ENCODE measurements at regions not wholly inside any gene's neighbourhood (a gene's known extent, or its start where the extent isn't known, plus 50 kb on each side); places are given as distances from the start of the nearest gene placed in this dataset.

DNA sequence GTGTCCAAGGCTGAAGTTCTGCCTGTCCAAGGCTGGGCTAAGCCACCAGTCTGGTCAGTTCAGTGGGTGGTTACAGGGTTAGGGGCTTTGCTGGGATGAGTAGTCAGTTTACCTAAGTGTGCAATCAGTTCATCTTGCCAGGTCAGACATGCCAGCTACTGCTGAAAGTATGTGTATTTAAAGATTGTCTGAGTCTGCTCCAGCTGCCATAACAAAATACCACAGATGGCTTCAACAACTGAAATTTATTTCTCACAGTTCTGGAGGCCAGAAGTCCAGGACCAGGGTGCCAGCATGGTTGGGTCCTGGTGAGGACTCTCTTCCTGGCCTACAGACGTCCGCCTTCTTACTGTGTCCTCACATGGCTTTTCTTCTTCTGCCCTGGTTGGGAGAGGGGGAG lies 52.4 kb upstream of the TNS3 start:
- Histone ChIP-seq H3K9me2 (ENCODE audit: insufficient read depth, low read length) (no peaks in the 10 kb centered on the region), H3K27me3 (ENCODE audit: insufficient read depth, low read depth, low read length) (no peaks in the 10 kb centered on the region), H3K4me2 (ENCODE audit: low read length) (no peak overlapping the region), H3K36me3 (ENCODE audit: insufficient read depth, low read length) (no peaks in the 10 kb centered on the region), H3K9me3 (ENCODE audit: low read length) (no peaks in the 10 kb centered on the region), H3K79me2 (replicated peaks; ENCODE audit: insufficient read depth, low read length) (no peaks in the 10 kb centered on the region), H3F3A (ENCODE audit: insufficient read depth, low read length, poor library complexity, severe bottlenecking) (no peaks in the 10 kb centered on the region), H3K9ac (ENCODE audit: low read length) (no peak overlapping the region), H3K27ac (ENCODE audit: low read length) (no peak overlapping the region), H2AFZ (ENCODE audit: low read depth, low read length) (no peak overlapping the region), H4K20me1 (ENCODE audit: insufficient read depth) (no peaks in the 10 kb centered on the region), H3K4me3 (ENCODE audit: low read length) (no peak overlapping the region)
- TF ChIP-seq EP300 (conservative IDR thresholded peaks at IDR 0.05; ENCODE audit: poor library complexity, severe bottlenecking) (no peak), SMC3 (conservative IDR thresholded peaks at IDR 0.05; ENCODE audit: poor library complexity) (no peak), EZH2 (IDR thresholded peaks at IDR 0.05; ENCODE audit: borderline replicate concordance, insufficient read depth, low read length, poor library complexity, severe bottlenecking) (no peak), RAD21 (conservative IDR thresholded peaks at IDR 0.05) (no peak), MXI1 (conservative IDR thresholded peaks at IDR 0.05; ENCODE audit: poor library complexity, severe bottlenecking) (no peak), REST (IDR thresholded peaks at IDR 0.05; ENCODE audit: borderline replicate concordance) (no peak), POLR2AphosphoS5 (IDR thresholded peaks at IDR 0.05) (no peak), TAF1 (IDR thresholded peaks at IDR 0.05; ENCODE audit: low read depth) (no peak)
- TF ChIP-seq, protein P1, sequence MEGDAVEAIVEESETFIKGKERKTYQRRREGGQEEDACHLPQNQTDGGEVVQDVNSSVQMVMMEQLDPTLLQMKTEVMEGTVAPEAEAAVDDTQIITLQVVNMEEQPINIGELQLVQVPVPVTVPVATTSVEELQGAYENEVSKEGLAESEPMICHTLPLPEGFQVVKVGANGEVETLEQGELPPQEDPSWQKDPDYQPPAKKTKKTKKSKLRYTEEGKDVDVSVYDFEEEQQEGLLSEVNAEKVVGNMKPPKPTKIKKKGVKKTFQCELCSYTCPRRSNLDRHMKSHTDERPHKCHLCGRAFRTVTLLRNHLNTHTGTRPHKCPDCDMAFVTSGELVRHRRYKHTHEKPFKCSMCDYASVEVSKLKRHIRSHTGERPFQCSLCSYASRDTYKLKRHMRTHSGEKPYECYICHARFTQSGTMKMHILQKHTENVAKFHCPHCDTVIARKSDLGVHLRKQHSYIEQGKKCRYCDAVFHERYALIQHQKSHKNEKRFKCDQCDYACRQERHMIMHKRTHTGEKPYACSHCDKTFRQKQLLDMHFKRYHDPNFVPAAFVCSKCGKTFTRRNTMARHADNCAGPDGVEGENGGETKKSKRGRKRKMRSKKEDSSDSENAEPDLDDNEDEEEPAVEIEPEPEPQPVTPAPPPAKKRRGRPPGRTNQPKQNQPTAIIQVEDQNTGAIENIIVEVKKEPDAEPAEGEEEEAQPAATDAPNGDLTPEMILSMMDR (IDR thresholded peaks at IDR 0.05; ENCODE audit: poor library complexity, severe bottlenecking) = no peak

DNA sequence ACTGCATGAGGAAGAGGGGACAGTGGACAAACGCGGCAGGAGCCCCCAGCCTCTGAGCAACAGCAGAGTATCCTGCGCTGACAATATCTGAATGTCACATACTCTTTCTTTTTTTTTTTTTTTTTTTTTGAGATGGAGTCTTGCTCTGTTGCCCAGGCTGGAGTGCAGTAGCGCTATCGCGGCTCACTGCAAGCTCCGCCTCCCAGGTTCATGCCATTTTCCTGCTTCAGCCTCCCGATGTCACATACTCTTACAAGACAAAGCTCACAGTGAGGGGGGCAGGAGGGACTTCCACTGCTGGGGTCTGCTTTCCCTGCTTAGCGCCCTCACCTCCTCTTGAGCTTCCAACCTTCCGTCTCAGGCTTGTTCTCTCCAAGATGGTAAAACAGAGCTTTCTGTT lies 51.2 kb upstream of the TNS3 start:
- no peaks in the 10 kb centered on the region for H3F3A ChIP-seq (ENCODE audit: insufficient read depth, low read length, poor library complexity, severe bottlenecking)
- H2AFZ ChIP-seq (ENCODE audit: low read depth, low read length) = no peak overlapping the region
- no peaks in the 10 kb centered on the region for H3K27me3 ChIP-seq (ENCODE audit: insufficient read depth, low read depth, low read length)
- H3K9ac ChIP-seq (ENCODE audit: low read length) = no peak overlapping the region
- no peaks in the 10 kb centered on the region for H3K79me2 ChIP-seq (replicated peaks; ENCODE audit: insufficient read depth, low read length)
- H3K4me2 ChIP-seq (ENCODE audit: low read length) = no peak overlapping the region
- TF ChIP-seq RAD21 (conservative IDR thresholded peaks at IDR 0.05) = no peak
- TF ChIP-seq EP300 (conservative IDR thresholded peaks at IDR 0.05; ENCODE audit: poor library complexity, severe bottlenecking) = no peak
- H3K4me3 ChIP-seq (ENCODE audit: low read length) = no peak overlapping the region
- no peak overlapping the region for H3K27ac ChIP-seq (ENCODE audit: low read length)
- H3K9me2 ChIP-seq (ENCODE audit: insufficient read depth, low read length) = no peaks in the 10 kb centered on the region
- H3K36me3 ChIP-seq (ENCODE audit: insufficient read depth, low read length) = no peaks in the 10 kb centered on the region
- H3K9me3 ChIP-seq (ENCODE audit: low read length) = no peaks in the 10 kb centered on the region
- no peaks in the 10 kb centered on the region for H4K20me1 ChIP-seq (ENCODE audit: insufficient read depth)

Measured in neural cell (in vitro differentiated cells).